ENCODE measurements at regions not wholly inside any gene's neighbourhood (a gene's known extent, or its start where the extent isn't known, plus 50 kb on each side); places are given as distances from the start of the nearest gene placed in this dataset.

GRCh38 chr1:56240400-56240799 lies 339.0 kb downstream of the PLPP3 start:
- no peaks in the 10 kb centered on the region for H3K9me3 ChIP-seq (ENCODE audit: insufficient read depth, low read length)
- no peaks in the 10 kb centered on the region for H3K79me2 ChIP-seq (ENCODE audit: low read length)
- TF ChIP-seq EZH2phosphoT487 (IDR thresholded peaks at IDR 0.05; ENCODE audit: low read depth), result no peak
- TF ChIP-seq, protein P1, sequence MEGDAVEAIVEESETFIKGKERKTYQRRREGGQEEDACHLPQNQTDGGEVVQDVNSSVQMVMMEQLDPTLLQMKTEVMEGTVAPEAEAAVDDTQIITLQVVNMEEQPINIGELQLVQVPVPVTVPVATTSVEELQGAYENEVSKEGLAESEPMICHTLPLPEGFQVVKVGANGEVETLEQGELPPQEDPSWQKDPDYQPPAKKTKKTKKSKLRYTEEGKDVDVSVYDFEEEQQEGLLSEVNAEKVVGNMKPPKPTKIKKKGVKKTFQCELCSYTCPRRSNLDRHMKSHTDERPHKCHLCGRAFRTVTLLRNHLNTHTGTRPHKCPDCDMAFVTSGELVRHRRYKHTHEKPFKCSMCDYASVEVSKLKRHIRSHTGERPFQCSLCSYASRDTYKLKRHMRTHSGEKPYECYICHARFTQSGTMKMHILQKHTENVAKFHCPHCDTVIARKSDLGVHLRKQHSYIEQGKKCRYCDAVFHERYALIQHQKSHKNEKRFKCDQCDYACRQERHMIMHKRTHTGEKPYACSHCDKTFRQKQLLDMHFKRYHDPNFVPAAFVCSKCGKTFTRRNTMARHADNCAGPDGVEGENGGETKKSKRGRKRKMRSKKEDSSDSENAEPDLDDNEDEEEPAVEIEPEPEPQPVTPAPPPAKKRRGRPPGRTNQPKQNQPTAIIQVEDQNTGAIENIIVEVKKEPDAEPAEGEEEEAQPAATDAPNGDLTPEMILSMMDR (IDR thresholded peaks at IDR 0.05; ENCODE audit: low read depth, low read length), result no peak
- H3K9ac ChIP-seq (ENCODE audit: low read length), result no peak overlapping the region
- H3K4me2 ChIP-seq (ENCODE audit: low read length), result no peak overlapping the region
- no peaks in the 10 kb centered on the region for H3K27me3 ChIP-seq (ENCODE audit: low read depth, low read length)
- no peaks in the 10 kb centered on the region for H4K20me1 ChIP-seq (ENCODE audit: insufficient read depth, low read length)
- no peaks in the 10 kb centered on the region for H3K4me1 ChIP-seq (ENCODE audit: low read length)
- H3K27ac ChIP-seq (ENCODE audit: low read length), result no peak overlapping the region
- no peak overlapping the region for H3K4me3 ChIP-seq (ENCODE audit: low read length)
- H2AFZ ChIP-seq (ENCODE audit: low read depth, low read length), result no peak overlapping the region
- no peaks in the 10 kb centered on the region for H3K36me3 ChIP-seq (replicated peaks; ENCODE audit: low read depth, low read length)

GRCh38 chr1:56237491-56238064 lies 341.8 kb downstream of the PLPP3 start:
- no peaks in the 10 kb centered on the region for H3K4me1 ChIP-seq (ENCODE audit: low read length)

DNA sequence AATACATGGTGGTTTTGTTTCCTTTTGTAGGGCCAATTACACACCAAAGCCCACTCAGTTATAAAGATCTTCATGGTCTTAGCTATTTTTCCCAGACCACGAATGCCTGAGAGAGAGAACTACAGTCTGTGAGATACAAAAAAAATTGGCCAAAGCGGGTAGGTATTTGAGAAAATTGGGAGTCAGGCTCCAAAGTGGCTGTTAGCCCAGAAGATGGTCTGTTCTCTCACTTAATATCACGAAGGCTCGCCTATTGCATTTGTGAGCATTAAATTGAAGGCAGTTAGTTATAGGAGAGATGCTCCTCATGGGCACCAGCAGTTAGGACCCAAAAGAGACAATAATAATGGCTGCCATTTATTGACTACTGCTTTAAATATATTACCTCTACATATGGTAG lies 342.7 kb downstream of the PLPP3 start:
- Histone ChIP-seq H2AFZ (ENCODE audit: low read depth, low read length) (no peak overlapping the region), H3K36me3 (replicated peaks; ENCODE audit: low read depth, low read length) (no peaks in the 10 kb centered on the region), H3K4me1 (ENCODE audit: low read length) (no peaks in the 10 kb centered on the region), H3K27me3 (ENCODE audit: low read depth, low read length) (no peaks in the 10 kb centered on the region), H3K4me3 (ENCODE audit: low read length) (no peak overlapping the region), H3K79me2 (ENCODE audit: low read length) (no peaks in the 10 kb centered on the region), H3K9me3 (ENCODE audit: insufficient read depth, low read length) (no peaks in the 10 kb centered on the region), H3K27ac (ENCODE audit: low read length) (no peak overlapping the region), H4K20me1 (ENCODE audit: insufficient read depth, low read length) (no peaks in the 10 kb centered on the region), H3K4me2 (ENCODE audit: low read length) (no peak overlapping the region), H3K9ac (ENCODE audit: low read length) (no peak overlapping the region)
- TF ChIP-seq EZH2phosphoT487 (IDR thresholded peaks at IDR 0.05; ENCODE audit: low read depth), result no peak
- TF ChIP-seq, protein P1 (IDR thresholded peaks at IDR 0.05; ENCODE audit: low read depth, low read length), result no peak

More at GRCh38 chr1:56237491-56238064, 341.8 kb downstream of the PLPP3 start:
- Histone ChIP-seq H3K4me3 (ENCODE audit: low read length) (no peak overlapping the region), H3K9ac (ENCODE audit: low read length) (no peak overlapping the region), H3K79me2 (ENCODE audit: low read length) (no peaks in the 10 kb centered on the region), H3K4me2 (ENCODE audit: low read length) (no peak overlapping the region), H4K20me1 (ENCODE audit: insufficient read depth, low read length) (no peaks in the 10 kb centered on the region), H3K36me3 (replicated peaks; ENCODE audit: low read depth, low read length) (no peaks in the 10 kb centered on the region), H2AFZ (ENCODE audit: low read depth, low read length) (no peak overlapping the region), H3K9me3 (ENCODE audit: insufficient read depth, low read length) (no peaks in the 10 kb centered on the region), H3K27ac (ENCODE audit: low read length) (no peak overlapping the region), H3K27me3 (ENCODE audit: low read depth, low read length) (no peaks in the 10 kb centered on the region)
- TF ChIP-seq, protein P1 (IDR thresholded peaks at IDR 0.05; ENCODE audit: low read depth, low read length), result no peak
- no peak for TF ChIP-seq EZH2phosphoT487 (IDR thresholded peaks at IDR 0.05; ENCODE audit: low read depth)

GRCh38 chr1:56235909-56236510 lies 343.4 kb downstream of the PLPP3 start:
- Histone ChIP-seq H4K20me1 (ENCODE audit: insufficient read depth, low read length) (no peaks in the 10 kb centered on the region), H3K36me3 (replicated peaks; ENCODE audit: low read depth, low read length) (no peaks in the 10 kb centered on the region), H3K4me1 (ENCODE audit: low read length) (no peaks in the 10 kb centered on the region), H3K27ac (ENCODE audit: low read length) (no peak overlapping the region), H3K4me2 (ENCODE audit: low read length) (no peak overlapping the region), H3K27me3 (ENCODE audit: low read depth, low read length) (no peaks in the 10 kb centered on the region), H3K9me3 (ENCODE audit: insufficient read depth, low read length) (no peaks in the 10 kb centered on the region), H3K4me3 (ENCODE audit: low read length) (no peak overlapping the region), H3K9ac (ENCODE audit: low read length) (no peak overlapping the region), H3K79me2 (ENCODE audit: low read length) (no peaks in the 10 kb centered on the region), H2AFZ (ENCODE audit: low read depth, low read length) (no peak overlapping the region)
- TF ChIP-seq, protein P1 (IDR thresholded peaks at IDR 0.05; ENCODE audit: low read depth, low read length), result no peak
- TF ChIP-seq EZH2phosphoT487 (IDR thresholded peaks at IDR 0.05; ENCODE audit: low read depth), result no peak

All from OCI-LY3 (cell line).